ENCODE measurements at regions not wholly inside any gene's neighbourhood (a gene's known extent, or its start where the extent isn't known, plus 50 kb on each side); places are given as distances from the start of the nearest gene placed in this dataset.

DNA sequence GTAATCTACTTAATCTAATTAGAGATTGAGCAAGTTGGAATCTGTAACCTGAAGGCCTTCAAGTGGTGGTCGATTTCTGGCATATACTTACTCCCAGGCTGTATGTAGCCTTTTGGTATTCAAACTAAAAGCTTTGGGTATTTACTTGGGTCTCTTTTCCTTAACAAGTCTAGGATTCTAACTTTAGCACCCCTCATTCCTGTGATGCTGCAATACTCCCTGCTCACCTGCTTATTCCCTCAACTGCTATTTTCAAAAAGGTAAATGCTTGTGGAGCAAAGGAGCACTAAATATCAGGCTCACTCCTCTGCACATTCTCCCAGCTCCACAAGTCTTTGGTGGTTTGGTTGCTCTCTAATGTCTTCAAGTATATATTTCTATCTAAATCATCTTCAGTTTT, 68.0 kb upstream of the CYYR1 start:
- no peak for DNase-seq

DNA sequence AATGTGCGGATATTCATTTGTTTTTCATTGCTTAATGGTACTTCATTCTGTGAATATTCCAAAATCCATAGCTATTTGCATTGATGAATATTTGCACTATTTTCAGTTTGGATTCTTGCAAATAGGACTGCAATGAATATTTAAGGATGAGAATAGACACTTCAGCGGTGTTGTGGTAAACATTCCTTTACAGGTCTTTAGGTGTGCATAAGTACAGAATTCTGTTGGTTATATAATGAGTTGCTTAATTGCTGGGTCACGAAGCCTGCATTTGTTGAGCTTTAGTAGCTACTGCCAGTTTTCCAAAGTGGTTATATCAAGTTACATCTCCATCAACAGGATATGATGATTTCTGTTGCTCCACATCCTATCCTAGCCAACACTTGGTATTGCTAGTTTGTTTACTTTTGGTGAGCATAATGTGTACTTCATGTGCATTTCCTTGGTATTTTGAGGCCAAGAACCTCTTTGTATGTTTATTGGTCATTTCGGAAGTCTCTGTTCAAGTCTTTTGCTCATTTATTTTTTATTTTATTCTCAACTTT, 64.2 kb upstream of the CYYR1 start:
- no peak for DNase-seq

DNA sequence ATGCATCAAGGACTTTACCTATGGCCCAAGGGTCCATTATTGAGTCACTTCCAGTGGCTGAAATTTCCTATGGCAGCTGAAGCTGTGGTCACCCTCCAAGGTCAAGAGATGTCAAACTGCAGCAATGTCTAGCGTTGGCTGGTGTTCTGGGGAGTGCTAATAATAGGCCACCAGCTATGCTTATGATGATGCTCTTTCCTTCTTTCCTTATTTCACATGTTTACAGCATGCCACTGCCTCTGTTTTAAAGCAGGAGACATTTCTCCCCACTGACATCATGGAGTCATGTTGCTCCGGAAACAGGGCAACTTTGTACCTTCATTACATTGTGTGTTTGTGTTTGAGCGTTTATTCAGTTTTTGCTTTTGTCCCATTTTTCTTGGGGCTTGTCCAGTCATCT, 62.6 kb upstream of the CYYR1 start:
- DNase-seq: no peak

DNA sequence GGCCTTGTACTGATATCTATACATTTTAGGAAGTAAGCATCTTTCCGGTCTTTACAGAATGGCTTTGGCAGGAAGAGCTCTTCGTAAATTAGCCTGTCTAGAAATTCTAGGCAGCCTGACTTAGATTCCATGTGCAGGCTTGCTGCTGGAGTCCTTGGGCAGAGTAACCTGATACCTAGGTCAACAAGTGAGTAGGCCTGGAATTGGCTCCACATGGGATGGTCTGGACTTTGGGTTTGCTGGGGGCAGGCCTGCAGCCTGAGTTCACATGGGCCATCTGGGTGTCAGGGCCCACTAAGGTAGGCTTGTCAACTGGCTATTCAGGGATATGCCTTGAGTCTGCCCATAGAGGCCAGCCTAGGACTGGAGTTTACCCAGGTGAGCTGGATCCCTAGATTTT, 59.6 kb upstream of the CYYR1 start:
- no peak for DNase-seq

DNA sequence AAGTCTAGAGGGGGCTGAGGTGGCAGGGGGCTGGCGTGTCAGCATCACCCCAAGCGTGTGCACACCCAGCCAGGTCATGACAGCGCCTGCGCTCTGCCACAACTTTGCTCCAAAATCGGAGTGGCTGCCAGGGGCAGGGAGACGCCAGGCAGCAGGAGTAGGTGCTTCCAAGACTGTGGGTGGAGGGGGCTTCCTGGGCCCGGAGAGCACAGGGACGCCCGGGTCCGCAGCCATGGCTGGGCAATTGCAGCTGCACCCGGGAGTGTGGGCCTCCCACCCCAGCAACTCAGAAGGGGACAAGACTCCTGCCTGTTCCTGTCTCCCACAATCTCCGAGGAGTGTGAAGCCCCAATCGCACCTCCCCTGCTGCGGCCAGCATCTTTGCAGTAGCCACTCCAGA, 53.1 kb upstream of the CYYR1 start:
- DNase-seq: no peak

DNA sequence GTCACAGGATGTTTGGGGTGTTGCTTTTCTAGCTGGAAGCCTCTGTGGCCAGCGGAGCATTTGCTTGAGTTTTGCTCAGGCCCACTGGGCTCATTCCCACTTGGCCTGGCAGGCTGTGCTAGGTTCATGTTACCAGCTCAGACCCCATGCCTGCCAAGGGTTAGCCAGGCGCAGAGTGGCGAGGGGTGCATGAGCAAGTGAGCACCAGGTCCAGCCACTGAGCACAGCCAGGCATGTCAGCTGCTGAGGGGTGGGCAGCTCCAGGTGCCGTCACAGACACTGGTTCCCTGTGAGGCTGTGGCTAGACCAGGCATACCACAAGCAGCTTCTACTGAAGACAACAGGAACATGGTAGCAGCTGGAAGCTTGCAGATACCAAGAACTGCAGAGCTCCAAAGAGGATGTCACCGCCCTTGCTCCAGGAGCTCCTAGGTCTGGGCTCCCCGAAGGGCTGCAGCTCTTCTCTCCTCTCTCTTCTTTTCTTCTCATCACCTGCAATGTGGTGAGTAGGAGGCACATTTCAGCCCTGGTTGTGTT, 52.0 kb upstream of the CYYR1 start:
- DNase-seq: no peak
